Heart left ventricle (tissue), 16 donors: ENCODE measurements at regions not wholly inside any gene's neighbourhood (a gene's known extent, or its start where the extent isn't known, plus 50 kb on each side); places are given as distances from the start of the nearest gene placed in this dataset.
"Not testable (repeated sequence)": the region's sequence is repeated elsewhere in the genome, so short reads cannot be mapped to it uniquely, and the experiment has no call there.

ENCODE experiments used
- ATAC-seq, 4 donors: fragments of 200-7000 bp; cut with Tn5 transposase; one replicate each; pipeline ENCODE4 v1.9.1; 2020 to 2022; ENCODE audit warnings: moderate library complexity in 4 of 4, mild to moderate bottlenecking in 3 of 4, moderate number of reproducible peaks in 1 of 4
- DNase-seq, 5 donors: peaks; one replicate each; pipeline ENCODE4 v3.0.0-alpha.2; 2020
- H3K27ac ChIP-seq, 12 donors: fragments of 200-600 bp; sonication (generic) in 4 of 12; one replicate each; pipeline versions ENCODE4 v1.5.0 to v1.8.0; 2016 to 2022; ENCODE audit warnings: mild to moderate bottlenecking in 2 of 12
- H3K27me3 ChIP-seq, 9 donors: fragments of 200-600 bp; sonication (generic) in 2 of 9; one replicate each; pipeline versions ENCODE4 v1.5.1 to v1.8.0; 2016 to 2022; ENCODE audit warnings: mild to moderate bottlenecking in 3 of 9
- H3K36me3 ChIP-seq, 9 donors: fragments of 200-600 bp; sonication (generic) in 2 of 9; one replicate each; pipeline versions ENCODE4 v1.5.0 to v1.8.0; 2018 to 2022; ENCODE audit warnings: mild to moderate bottlenecking in 2 of 9
- H3K4me1 ChIP-seq, 12 donors: fragments of 200-600 bp; sonication (generic) in 4 of 12; one replicate each; pipeline versions ENCODE4 v1.5.0 to v1.8.0; 2016 to 2022; ENCODE audit warnings: mild to moderate bottlenecking in 3 of 12
- H3K4me3 ChIP-seq, 12 donors: fragments of 200-600 bp; sonication (generic) in 4 of 12; one replicate each; pipeline versions ENCODE4 v1.5.0 to v1.8.0; 2017 to 2022; ENCODE audit warnings: mild to moderate bottlenecking in 9 of 12, moderate library complexity in 4 of 12
- H3K9me3 ChIP-seq, 12 donors: fragments of 200-600 bp; sonication (generic) in 4 of 12; one replicate each; pipeline versions ENCODE4 v1.5.0 to v1.8.0; 2016 to 2022; ENCODE audit warnings: mild to moderate bottlenecking in 1 of 12
- CTCF ChIP-seq, 12 donors: fragments of 200-600 bp; sonication (generic) in 4 of 12; IDR thresholded peaks; one replicate each; pipeline versions ENCODE4 v1.5.0 to v1.8.0; 2018 to 2022; ENCODE audit warnings: antibody characterized with exemption in 12 of 12, mild to moderate bottlenecking in 5 of 12
- POLR2A ChIP-seq, 2 donors: fragments of 450-650 bp; IDR thresholded peaks; one replicate each; pipeline ENCODE4 v1.6.1; 2017; ENCODE audit warnings: antibody characterized with exemption in 2 of 2, mild to moderate bottlenecking in 2 of 2, moderate library complexity in 2 of 2
- WGBS, 4 donors: extraction: QIAGEN DNeasy Blood & Tissue Kit in 2 of 4; methylation state at CpG; one replicate each; pipeline versions ENCODE4 v1.1.5 to v1.1.7; 2013 to 2018; 5-methylcytosine and 5-hydroxymethylcytosine counted together
- intact Hi-C, 10 donors: fragments of 100-400 bp; cut with DNase I; formaldehyde crosslinking; loops; one replicate each; pipeline versions ENCODE4 v1.11.1 to v1.14.2; 2022
- donor health status: ischemic (EF 13 %, LVEDD 7.1; RV severe dilation, severe dysfunction).
- donor health status: healthy with polysubstance abuse.
- donor health status: DM: no; HTN: yes; CAD: no.
- donor health status: DM: no; HTN: no; CAD: no.
- donor health status: ischemic (EF 25% LVEDD 6.9; RV normal size, moderate dysfunction).
- donor health status: ischemic (EF 25% LVEDD 5.7; RV mildly dilated, moderate dysfunction).
- donor health status: healthy.
- donor health status: DM: yes; HTN: yes; CAD: no.
- donor health status: ischemic (EF 35%, LVEDD 5.7; RV mildly dilated, moderate dysfunction).
- donor health status: nonischemic (EF 11% LVEDD 7.7; RV severe dilation, severe dysfunction).
- donor health status: DM: yes; HTN: yes; CAD: no.
- donor health status: PGD.
- donor health status: ischemic (EF 29% LVEDD 5.4; RV normal size, mild dysfunction).
- donor health status: nonischemic (EF 23%, LVEDD 6.1; RV moderate dilation, normal function).

- Histone ChIP-seq H3K4me3 (no peak overlapping the region), H3K9me3 (no peaks in the 10 kb centered on the region), H3K27ac (no peak overlapping the region), H3K4me1 (no peaks in the 10 kb centered on the region), H3K36me3 (no peaks in the 10 kb centered on the region), H3K27me3 (no peaks in the 10 kb centered on the region)
- ATAC-seq = no peak
- 71 to 79% (median 76%) methylated on average over 3 of the region's 3 CpGs for WGBS, 4 donors
- TF ChIP-seq CTCF (IDR thresholded peaks at IDR 0.05) (no peak), POLR2A (IDR thresholded peaks at IDR 0.05) (no peak)
- DNase-seq = no peak
- intact Hi-C loops = no loop called here
Measured at GRCh38 chr7:109462171-109462570, 892.5 kb downstream of the DNAJB9 start.

GRCh38 chr7:109467729-109468128 lies 898.1 kb downstream of the DNAJB9 start:
- H3K4me1 ChIP-seq, H3K27me3 ChIP-seq, H3K9me3 ChIP-seq, H3K36me3 ChIP-seq, ATAC-seq, intact Hi-C loops, H3K27ac ChIP-seq, DNase-seq, H3K4me3 ChIP-seq: not testable (repeated sequence)
- WGBS, 4 donors = 84 to 96% (median 92%) methylated on average over 4 of the region's 4 CpGs

DNA sequence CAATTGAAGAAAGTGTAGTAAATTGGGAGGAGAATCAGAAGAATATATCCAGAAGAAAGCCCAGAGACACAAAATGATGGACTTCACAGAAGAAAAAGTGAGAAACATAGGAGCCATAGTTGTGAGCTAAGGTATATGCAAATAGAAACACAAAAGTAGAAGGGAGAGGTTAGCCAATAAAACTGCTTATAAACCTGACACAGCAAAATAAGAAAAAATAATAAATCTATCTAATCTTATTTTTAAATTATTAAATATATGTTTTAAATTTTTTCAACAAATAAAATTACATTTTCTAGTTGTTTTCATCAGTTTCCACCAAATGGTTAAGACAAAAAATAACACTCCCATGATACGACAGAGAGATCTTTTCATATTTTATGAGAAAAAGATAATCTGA lies 903.5 kb downstream of the DNAJB9 start:
- Histone ChIP-seq H3K27ac (no peak overlapping the region), H3K4me3 (no peak overlapping the region), H3K4me1 (no peaks in the 10 kb centered on the region), H3K9me3 (no peaks in the 10 kb centered on the region), H3K27me3 (no peaks in the 10 kb centered on the region), H3K36me3 (no peaks in the 10 kb centered on the region)
- WGBS, 4 donors = 80 to 94% (median 92%) methylated on average over 1 of the region's 1 CpG
- intact Hi-C loops = no loop called here
- TF ChIP-seq CTCF (IDR thresholded peaks at IDR 0.05) = no peak
- no peak for TF ChIP-seq POLR2A (IDR thresholded peaks at IDR 0.05)
- DNase-seq (no peak), ATAC-seq (no peak)

GRCh38 chr7:109476409-109476808 lies 906.7 kb downstream of the DNAJB9 start:
- intact Hi-C loops = no loop called here
- no peaks in the 10 kb centered on the region for H3K36me3 ChIP-seq
- H3K4me3 ChIP-seq = no peak overlapping the region
- no peaks in the 10 kb centered on the region for H3K27me3 ChIP-seq
- DNase-seq (no peak), ATAC-seq (no peak)
- TF ChIP-seq CTCF (IDR thresholded peaks at IDR 0.05) (no peak), POLR2A (IDR thresholded peaks at IDR 0.05) (no peak)
- H3K4me1 ChIP-seq = no peaks in the 10 kb centered on the region
- WGBS, 4 donors = 76 to 88% (median 82%) methylated on average over 3 of the region's 3 CpGs
- no peak overlapping the region for H3K27ac ChIP-seq
- no peaks in the 10 kb centered on the region for H3K9me3 ChIP-seq

GRCh38 chr7:109479388-109479787 lies 909.7 kb downstream of the DNAJB9 start:
- intact Hi-C loops = no loop called here
- no peak for TF ChIP-seq POLR2A (IDR thresholded peaks at IDR 0.05)
- peak in 3 of 12 donors; percentile 15 to 23 (median 19) for TF ChIP-seq CTCF (IDR thresholded peaks at IDR 0.05)
- no peak overlapping the region for H3K27ac ChIP-seq
- H3K4me1 ChIP-seq = no peaks in the 10 kb centered on the region
- no peak for DNase-seq
- H3K4me3 ChIP-seq = no peak overlapping the region
- no peaks in the 10 kb centered on the region for H3K27me3 ChIP-seq
- no peaks in the 10 kb centered on the region for H3K9me3 ChIP-seq
- WGBS, 4 donors = 36 to 60% (median 42%) methylated on average over 2 of the region's 2 CpGs
- ATAC-seq = no peak
- no peaks in the 10 kb centered on the region for H3K36me3 ChIP-seq

GRCh38 chr7:109490607-109491006 lies 920.9 kb downstream of the DNAJB9 start:
- H3K4me3 ChIP-seq, DNase-seq, H3K27me3 ChIP-seq, H3K4me1 ChIP-seq, H3K9me3 ChIP-seq, ATAC-seq, H3K27ac ChIP-seq, intact Hi-C loops, H3K36me3 ChIP-seq: not testable (repeated sequence)
- 95 to 100% (median 98%) methylated on average over 1 of the region's 1 CpG for WGBS, 4 donors
